ENCODE measurements at regions not wholly inside any gene's neighbourhood (a gene's known extent, or its start where the extent isn't known, plus 50 kb on each side); places are given as distances from the start of the nearest gene placed in this dataset.
"Not testable (repeated sequence)": the region's sequence is repeated elsewhere in the genome, so short reads cannot be mapped to it uniquely, and the experiment has no call there.

- TF ChIP-seq, protein P1, sequence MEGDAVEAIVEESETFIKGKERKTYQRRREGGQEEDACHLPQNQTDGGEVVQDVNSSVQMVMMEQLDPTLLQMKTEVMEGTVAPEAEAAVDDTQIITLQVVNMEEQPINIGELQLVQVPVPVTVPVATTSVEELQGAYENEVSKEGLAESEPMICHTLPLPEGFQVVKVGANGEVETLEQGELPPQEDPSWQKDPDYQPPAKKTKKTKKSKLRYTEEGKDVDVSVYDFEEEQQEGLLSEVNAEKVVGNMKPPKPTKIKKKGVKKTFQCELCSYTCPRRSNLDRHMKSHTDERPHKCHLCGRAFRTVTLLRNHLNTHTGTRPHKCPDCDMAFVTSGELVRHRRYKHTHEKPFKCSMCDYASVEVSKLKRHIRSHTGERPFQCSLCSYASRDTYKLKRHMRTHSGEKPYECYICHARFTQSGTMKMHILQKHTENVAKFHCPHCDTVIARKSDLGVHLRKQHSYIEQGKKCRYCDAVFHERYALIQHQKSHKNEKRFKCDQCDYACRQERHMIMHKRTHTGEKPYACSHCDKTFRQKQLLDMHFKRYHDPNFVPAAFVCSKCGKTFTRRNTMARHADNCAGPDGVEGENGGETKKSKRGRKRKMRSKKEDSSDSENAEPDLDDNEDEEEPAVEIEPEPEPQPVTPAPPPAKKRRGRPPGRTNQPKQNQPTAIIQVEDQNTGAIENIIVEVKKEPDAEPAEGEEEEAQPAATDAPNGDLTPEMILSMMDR (IDR thresholded peaks at IDR 0.05; ENCODE audit: extremely low read depth in 1 of 2, insufficient read depth in 1 of 2, low read depth in 1 of 2, low read length in 2 of 2), result not testable (repeated sequence)
- TF ChIP-seq POLR2A (IDR thresholded peaks at IDR 0.05; ENCODE audit: low read depth, low read length), result not testable (repeated sequence)
These were observed 147.5 kb upstream of the NOTCH2NLA start for GRCh38 chr1:146376309-146376707.
